Effector memory CD8-positive, alpha-beta T cell (primary cell): ENCODE measurements at regions not wholly inside any gene's neighbourhood (a gene's known extent, or its start where the extent isn't known, plus 50 kb on each side); places are given as distances from the start of the nearest gene placed in this dataset.

Experiments used
- ATAC-seq: fragments of 150-1000 bp; cut with Tn5 transposase; replicated peaks from 2 replicates; pipeline ENCODE4 v1.10.0; 2021; ENCODE audit warnings: mild to moderate bottlenecking, moderate library complexity
- DNase-seq, 3 experiments: peaks; one replicate each; pipeline ENCODE4 v3.0.0; 2021
- H3K27ac Mint-ChIP-seq, 2 donors: one replicate each; pipeline ENCODE4 v1.8.0; 2022; ENCODE audit warnings: mild to moderate bottlenecking in 2 of 2, mixed read lengths in 2 of 2, moderate library complexity in 2 of 2
- H3K27me3 Mint-ChIP-seq, 2 donors: one replicate each; pipeline ENCODE4 v1.8.0; 2022; ENCODE audit warnings: mixed read lengths in 2 of 2
- H3K36me3 Mint-ChIP-seq: one replicate; pipeline ENCODE4 v1.8.0; 2022; ENCODE audit warnings: mild to moderate bottlenecking, moderate library complexity, mixed read lengths; ENCODE audit not compliant: insufficient read depth
- H3K4me1 Mint-ChIP-seq, 2 donors: one replicate each; pipeline ENCODE4 v1.8.0; 2022; ENCODE audit warnings: low read depth in 2 of 2, mixed read lengths in 2 of 2
- H3K4me3 Mint-ChIP-seq, 2 donors: one replicate each; pipeline ENCODE4 v1.8.0; 2022; ENCODE audit warnings: mild to moderate bottlenecking in 2 of 2, mixed read lengths in 2 of 2, moderate library complexity in 2 of 2
- H3K9me3 Mint-ChIP-seq, 2 donors: one replicate each; pipeline ENCODE4 v1.8.0; 2022; ENCODE audit warnings: mixed read lengths in 2 of 2

DNA sequence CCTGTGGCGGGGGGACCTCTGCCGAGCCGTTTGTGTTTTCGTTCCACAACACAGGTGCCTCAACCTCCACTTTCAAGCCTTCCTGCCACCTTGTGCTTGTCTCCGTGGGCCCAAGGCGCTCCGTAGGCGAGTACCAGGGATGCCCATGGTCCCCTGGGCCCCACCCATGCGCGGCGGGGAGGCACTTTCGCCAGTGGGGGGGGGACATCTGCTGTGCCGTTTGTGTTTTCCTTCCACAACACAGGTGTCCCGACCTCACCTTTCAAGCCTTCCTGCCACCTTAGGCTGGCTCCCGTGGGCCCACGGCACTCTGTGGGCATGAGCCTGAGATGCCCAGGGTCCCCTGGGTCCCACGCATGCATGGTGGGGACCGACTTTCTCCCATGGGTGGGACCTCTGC is 335.9 kb downstream of the ALG10 start:
- ATAC-seq = no peak
- Mint-ChIP-seq H3K27me3 (no peaks in the 10 kb centered on the region), H3K36me3 (no peaks in the 10 kb centered on the region), H3K27ac (no peak overlapping the region), H3K4me1 (no peaks in the 10 kb centered on the region), H3K9me3 (peaks cover 0 to 6% of the 10 kb centered on the region in 2 donors), H3K4me3 (no peak overlapping the region)
- DNase-seq = no peak

DNA sequence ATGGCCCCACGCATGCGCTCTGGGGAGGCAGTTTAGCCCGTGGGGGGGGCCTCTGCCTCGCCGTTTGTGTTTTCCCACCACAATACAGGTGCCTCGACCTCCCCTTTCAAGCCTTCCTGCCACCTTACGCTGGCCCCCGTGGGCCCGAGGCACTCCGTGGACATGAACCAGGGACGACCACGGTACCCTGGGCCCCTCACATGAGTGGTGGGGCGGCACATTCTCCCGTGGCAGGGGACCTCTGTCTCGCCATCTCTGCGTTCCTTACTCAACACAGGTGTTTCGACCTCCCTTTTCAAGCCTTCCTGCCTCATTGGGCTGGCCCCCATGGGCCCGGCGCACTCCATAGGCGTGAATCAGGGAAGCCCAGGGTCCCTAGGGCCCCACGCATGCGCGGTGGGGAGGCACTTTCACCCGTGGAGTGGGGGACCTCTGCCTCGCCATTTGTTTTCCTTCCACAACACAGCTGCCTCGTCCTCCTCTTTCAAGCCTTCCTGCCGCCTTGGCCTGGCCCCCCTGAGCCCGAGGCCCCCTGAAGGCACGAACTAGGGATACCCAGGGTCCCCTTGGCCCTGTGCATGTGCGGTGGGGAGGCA is 339.5 kb downstream of the ALG10 start:
- ATAC-seq = no peak
- no peak for DNase-seq
- no peaks in the 10 kb centered on the region for H3K36me3 Mint-ChIP-seq
- H3K9me3 Mint-ChIP-seq = peaks cover 12 to 20% of the 10 kb centered on the region in 2 donors
- no peak overlapping the region for H3K27ac Mint-ChIP-seq
- no peak overlapping the region for H3K4me3 Mint-ChIP-seq
- no peaks in the 10 kb centered on the region for H3K4me1 Mint-ChIP-seq
- no peaks in the 10 kb centered on the region for H3K27me3 Mint-ChIP-seq

DNA sequence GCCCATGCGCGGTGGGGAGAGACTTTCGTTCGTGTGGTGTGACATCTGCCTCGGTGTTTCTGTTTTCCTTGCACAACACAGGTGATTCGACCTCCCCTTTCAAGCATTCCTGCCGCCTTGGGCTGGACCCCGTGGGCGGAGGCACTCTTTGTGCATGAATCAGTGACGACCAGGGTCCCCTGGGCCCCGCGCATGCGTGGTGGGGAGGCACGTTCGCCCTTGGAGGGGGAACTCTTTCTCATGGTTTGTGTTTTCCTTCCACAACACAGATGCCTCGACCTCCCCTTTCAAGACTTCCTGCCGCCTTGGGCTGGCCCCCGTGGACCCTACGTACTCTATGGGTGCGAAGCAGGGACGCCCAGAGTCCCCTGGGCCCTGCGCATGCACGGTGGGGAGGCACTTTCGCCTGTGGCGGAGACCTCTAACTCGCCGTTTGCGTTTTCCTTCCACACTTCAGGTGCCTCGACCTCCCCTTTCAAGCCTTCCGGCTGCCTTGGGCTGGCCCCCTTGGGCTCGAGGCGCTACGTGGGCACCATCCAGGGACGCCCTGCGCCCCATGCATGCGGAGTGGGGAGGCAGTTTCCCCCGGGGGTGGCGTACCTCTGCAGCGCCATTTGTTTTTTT is 340.9 kb downstream of the ALG10 start:
- no peak for DNase-seq
- no peaks in the 10 kb centered on the region for H3K36me3 Mint-ChIP-seq
- H3K4me1 Mint-ChIP-seq = no peaks in the 10 kb centered on the region
- H3K27ac Mint-ChIP-seq = no peak overlapping the region
- no peak for ATAC-seq
- H3K9me3 Mint-ChIP-seq = peaks cover 13 to 20% of the 10 kb centered on the region in 2 donors
- no peak overlapping the region for H3K4me3 Mint-ChIP-seq
- no peaks in the 10 kb centered on the region for H3K27me3 Mint-ChIP-seq

DNA sequence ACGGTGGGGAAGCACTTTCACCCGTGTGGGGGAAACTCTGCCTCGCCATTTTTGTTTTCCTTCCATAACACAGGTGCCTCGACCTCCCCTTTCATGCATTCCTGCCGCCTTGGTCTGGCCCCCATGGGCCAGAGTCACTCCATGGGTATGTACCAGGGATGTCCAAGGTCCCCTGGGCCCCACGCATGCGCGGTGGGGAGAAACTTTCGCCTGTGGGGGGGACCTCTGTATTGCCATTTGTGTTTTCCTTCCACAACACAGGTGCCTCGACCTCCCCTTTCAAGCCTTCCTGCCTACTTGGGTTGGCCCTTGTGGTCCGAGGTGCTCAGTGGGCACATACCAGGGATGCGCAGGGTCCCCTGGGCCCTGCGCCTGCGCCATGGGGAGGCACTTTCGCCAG is 345.8 kb downstream of the ALG10 start:
- no peaks in the 10 kb centered on the region for H3K36me3 Mint-ChIP-seq
- H3K4me3 Mint-ChIP-seq = no peak overlapping the region
- H3K9me3 Mint-ChIP-seq = peaks cover 14 to 57% of the 10 kb centered on the region in 2 donors

DNA sequence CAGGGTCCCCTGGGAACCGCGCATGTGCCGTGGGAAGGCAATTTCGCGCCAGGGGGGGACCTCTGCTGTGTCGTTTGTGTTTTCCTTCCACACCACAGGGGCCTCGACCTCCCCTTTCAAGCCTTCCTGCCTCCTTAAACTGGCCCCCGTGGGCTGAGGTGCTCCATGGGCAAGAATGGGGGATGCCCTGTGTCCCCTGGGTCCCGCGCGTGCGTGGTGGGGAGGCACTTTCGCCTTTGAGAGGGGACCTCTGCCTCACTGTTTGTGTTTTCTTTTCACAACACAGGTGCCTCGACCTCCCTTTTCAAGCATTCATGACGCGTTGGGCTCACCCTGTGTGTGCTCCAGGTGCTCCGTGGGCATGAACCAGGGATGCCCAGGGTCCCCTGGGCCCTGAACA is 348.8 kb downstream of the ALG10 start:
- Mint-ChIP-seq H3K4me1 (no peaks in the 10 kb centered on the region), H3K27me3 (no peaks in the 10 kb centered on the region), H3K9me3 (peaks cover 10 to 46% of the 10 kb centered on the region in 2 donors), H3K4me3 (no peak overlapping the region), H3K27ac (no peak overlapping the region), H3K36me3 (no peaks in the 10 kb centered on the region)
- no peak for ATAC-seq
- no peak for DNase-seq

More for the DNA sequence above, 345.8 kb downstream of the ALG10 start:
- DNase-seq (no peak), ATAC-seq (no peak)
- Mint-ChIP-seq H3K27ac (no peak overlapping the region), H3K27me3 (no peaks in the 10 kb centered on the region), H3K4me1 (no peaks in the 10 kb centered on the region)

GRCh38 chr12:34372003-34372402 is 349.7 kb downstream of the ALG10 start:
- Mint-ChIP-seq H3K4me3 (no peak overlapping the region), H3K4me1 (no peaks in the 10 kb centered on the region), H3K27ac (no peak overlapping the region), H3K27me3 (no peaks in the 10 kb centered on the region), H3K36me3 (no peaks in the 10 kb centered on the region), H3K9me3 (peaks cover 16 to 47% of the 10 kb centered on the region in 2 donors)
- no peak for DNase-seq
- no peak for ATAC-seq

DNA sequence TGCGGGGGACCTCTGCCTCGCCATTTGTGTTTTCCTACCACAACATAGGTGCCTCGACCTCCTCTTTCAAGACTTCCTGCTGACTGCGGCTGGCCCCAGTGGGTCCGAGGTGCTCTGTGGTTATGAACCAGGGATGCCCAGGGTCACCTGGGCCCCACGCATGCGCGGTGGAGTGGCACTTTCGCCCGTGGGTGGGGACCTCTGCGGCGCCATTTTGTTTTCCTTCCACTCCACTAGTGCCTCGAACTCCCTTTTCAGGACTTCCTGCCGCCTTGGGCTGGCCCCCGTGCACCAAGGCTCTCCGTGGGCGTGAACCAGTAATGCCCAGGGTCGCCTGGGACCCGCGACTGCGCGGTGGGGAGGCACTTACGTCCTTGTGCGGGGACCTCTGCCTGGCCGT is 351.6 kb downstream of the ALG10 start:
- ATAC-seq (no peak), DNase-seq (no peak)
- no peaks in the 10 kb centered on the region for H3K4me1 Mint-ChIP-seq
- peaks cover 22 to 57% of the 10 kb centered on the region in 2 donors for H3K9me3 Mint-ChIP-seq
- H3K4me3 Mint-ChIP-seq = no peak overlapping the region
- no peaks in the 10 kb centered on the region for H3K27me3 Mint-ChIP-seq
- no peak overlapping the region for H3K27ac Mint-ChIP-seq
- no peaks in the 10 kb centered on the region for H3K36me3 Mint-ChIP-seq

DNA sequence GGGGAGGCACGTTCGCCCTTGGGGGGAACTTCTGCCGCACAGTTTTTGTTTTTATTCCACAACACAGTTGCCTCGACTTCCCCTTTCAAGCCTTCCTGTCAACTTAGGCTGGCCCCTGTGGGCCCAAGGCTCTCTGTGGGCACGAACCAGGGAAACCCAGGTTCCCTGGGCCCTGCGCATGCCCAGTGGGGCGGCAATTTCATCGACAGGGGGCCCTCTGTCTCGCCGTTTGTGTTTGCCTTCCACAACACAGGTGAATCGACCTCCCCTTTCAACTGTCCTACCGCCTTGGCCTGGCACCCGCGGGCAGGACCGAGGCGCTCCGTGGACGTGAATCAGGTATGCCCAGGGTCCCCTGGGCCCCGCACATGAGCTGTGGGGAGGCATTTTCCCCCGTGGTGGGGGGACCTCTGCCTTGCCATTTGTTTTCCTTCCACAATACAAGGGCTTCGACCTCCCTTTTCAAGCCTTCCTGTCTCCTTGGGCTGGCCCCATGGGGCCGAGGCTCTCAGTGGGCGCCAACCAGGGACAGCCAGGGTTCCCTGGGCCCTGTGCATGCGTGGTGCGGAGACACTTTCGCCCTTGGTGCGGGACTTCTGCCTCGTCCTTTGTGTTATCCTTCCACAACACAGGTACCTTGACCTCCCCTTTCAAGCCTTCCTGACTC is 354.0 kb downstream of the ALG10 start:
- Mint-ChIP-seq H3K9me3 (peaks cover 24 to 51% of the 10 kb centered on the region in 2 donors), H3K4me3 (no peak overlapping the region), H3K36me3 (no peaks in the 10 kb centered on the region), H3K27ac (no peak overlapping the region), H3K27me3 (no peaks in the 10 kb centered on the region), H3K4me1 (no peaks in the 10 kb centered on the region)
- DNase-seq (no peak), ATAC-seq (no peak)

DNA sequence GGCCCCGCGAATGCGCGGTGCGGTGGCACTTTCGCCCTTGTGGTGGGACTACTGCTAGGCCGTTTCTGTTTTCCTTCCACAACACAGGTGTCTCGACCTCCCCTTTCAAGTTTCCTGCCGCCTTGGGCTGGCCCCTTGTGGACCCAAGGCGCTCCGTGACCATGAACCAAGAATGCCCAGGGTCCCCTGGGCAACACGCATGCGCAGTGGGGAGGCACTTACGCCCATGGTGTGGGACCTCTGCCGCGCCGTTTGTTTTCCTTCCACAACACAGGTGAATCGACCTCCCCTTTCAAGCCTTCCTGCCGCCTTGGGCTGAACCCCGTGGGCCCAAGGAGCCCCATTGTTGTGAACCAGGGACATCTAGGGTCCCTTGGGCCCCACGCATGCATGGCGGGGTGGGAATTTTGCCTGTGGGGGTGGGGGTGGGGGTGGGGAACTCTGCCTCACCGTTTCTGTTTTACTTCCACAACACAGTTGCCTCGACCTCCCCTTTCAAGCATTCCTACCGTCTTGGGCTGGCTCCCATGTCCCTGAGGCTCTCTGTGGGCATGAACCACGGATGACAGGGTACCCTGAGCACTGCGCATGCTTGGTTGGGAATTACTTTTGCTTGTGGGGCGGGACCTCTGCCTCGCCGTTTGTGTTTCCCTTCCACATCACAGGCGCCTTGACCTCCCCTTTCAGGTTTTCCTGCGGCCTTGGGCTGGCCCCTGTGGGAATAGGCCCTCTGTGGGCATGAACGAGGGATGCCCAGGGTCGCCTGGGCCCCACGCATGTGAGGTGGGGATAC is 355.1 kb downstream of the ALG10 start:
- ATAC-seq (no peak), DNase-seq (no peak)
- Mint-ChIP-seq H3K27me3 (no peaks in the 10 kb centered on the region), H3K4me1 (no peaks in the 10 kb centered on the region), H3K4me3 (no peak overlapping the region), H3K9me3 (peaks cover 23 to 51% of the 10 kb centered on the region in 2 donors), H3K27ac (no peak overlapping the region), H3K36me3 (no peaks in the 10 kb centered on the region)

- no peak for DNase-seq
- no peak overlapping the region for H3K27ac Mint-ChIP-seq
- H3K4me3 Mint-ChIP-seq = no peak overlapping the region
- peaks cover 19 to 46% of the 10 kb centered on the region in 2 donors for H3K9me3 Mint-ChIP-seq
- ATAC-seq = no peak
- no peaks in the 10 kb centered on the region for H3K36me3 Mint-ChIP-seq
- H3K27me3 Mint-ChIP-seq = no peaks in the 10 kb centered on the region
- H3K4me1 Mint-ChIP-seq = no peaks in the 10 kb centered on the region
Observed at GRCh38 chr12:34379142-34379541, 356.8 kb downstream of the ALG10 start.

- ATAC-seq (no peak), DNase-seq (no peak)
- H3K36me3 Mint-ChIP-seq = no peaks in the 10 kb centered on the region
- H3K27ac Mint-ChIP-seq = no peak overlapping the region
- H3K27me3 Mint-ChIP-seq = peaks cover 0 to 23% of the 10 kb centered on the region in 2 donors
- H3K9me3 Mint-ChIP-seq = peaks cover 11 to 45% of the 10 kb centered on the region in 2 donors
- no peak overlapping the region for H3K4me3 Mint-ChIP-seq
- H3K4me1 Mint-ChIP-seq = no peaks in the 10 kb centered on the region
Observed at GRCh38 chr12:34384693-34385092, 362.4 kb downstream of the ALG10 start.

DNA sequence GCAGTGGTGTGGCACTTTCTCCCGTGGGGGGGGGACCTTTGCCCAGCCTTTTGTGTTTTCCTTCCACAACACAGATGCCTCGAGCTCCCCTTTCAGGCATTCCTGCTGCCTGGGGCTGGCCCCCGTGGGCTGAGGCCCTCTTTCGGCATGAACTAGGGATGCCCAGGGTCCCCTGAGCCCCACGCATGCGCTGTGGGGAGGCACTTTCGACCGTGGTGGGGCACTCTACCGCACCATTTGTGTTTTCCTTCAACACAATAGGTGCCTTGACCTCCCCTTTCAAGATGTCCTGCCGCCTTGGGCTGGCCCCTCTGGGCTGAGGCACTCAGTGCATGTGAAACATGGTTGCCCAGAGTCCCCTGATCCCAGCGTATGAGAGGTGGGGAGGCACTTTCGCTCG is 363.7 kb downstream of the ALG10 start:
- H3K36me3 Mint-ChIP-seq = no peaks in the 10 kb centered on the region
- ATAC-seq = no peak

DNA sequence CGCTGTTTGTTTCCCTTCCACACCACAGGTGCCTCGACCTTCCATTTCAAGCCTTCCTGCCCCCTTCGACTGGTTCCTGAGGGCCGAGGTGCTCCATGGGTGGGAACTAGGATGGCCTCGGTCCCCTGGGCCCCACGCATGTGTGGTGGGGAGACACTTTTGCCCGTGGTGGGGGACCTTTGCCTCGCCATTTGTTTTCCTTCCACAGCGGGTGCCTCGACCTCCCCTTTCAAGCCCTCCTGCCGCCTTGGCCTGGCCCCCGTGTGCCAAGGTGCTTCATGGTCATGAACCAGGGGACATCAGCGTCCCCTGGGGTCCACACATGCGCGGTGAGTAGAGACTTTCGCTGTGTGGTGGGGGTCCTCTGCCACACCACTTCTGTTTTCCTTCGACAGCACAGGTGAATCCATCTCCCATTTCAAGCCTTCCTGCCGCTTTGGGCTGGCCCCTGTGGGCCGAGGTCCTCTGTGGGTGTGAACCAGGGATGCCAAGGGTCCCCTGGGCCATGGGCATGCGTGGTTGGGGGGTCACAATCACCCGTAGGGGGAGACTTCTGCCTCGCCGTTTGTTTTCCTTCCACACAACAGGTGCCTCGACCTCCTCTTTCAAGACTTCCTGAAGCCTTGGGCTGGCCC is 364.4 kb downstream of the ALG10 start:
- Mint-ChIP-seq H3K27me3 (peaks cover 0 to 31% of the 10 kb centered on the region in 2 donors), H3K27ac (no peak overlapping the region), H3K4me3 (no peak overlapping the region), H3K36me3 (no peaks in the 10 kb centered on the region), H3K9me3 (peaks cover 16 to 48% of the 10 kb centered on the region in 2 donors), H3K4me1 (no peaks in the 10 kb centered on the region)
- DNase-seq (no peak), ATAC-seq (no peak)

More for the DNA sequence above, 363.7 kb downstream of the ALG10 start:
- H3K27ac Mint-ChIP-seq = no peak overlapping the region
- DNase-seq = no peak
- peaks cover 12 to 49% of the 10 kb centered on the region in 2 donors for H3K9me3 Mint-ChIP-seq
- no peak overlapping the region for H3K4me3 Mint-ChIP-seq
- no peaks in the 10 kb centered on the region for H3K4me1 Mint-ChIP-seq
- H3K27me3 Mint-ChIP-seq = peaks cover 0 to 28% of the 10 kb centered on the region in 2 donors
